Naive B cell (primary cell): ENCODE measurements at regions not wholly inside any gene's neighbourhood (a gene's known extent, or its start where the extent isn't known, plus 50 kb on each side); places are given as distances from the start of the nearest gene placed in this dataset.
A peak's percentile ranks its signal among the peaks of the same experiment; 100 is the strongest.

Experiments used
- ATAC-seq, 2 donors: fragments of 150-1000 bp; cut with Tn5 transposase; 2 replicates each; pipeline ENCODE4 v1.10.0; 2021; ENCODE audit warnings: low read depth in 2 of 2, mild to moderate bottlenecking in 2 of 2, moderate library complexity in 2 of 2
- DNase-seq: peaks from one replicate; pipeline ENCODE4 v3.0.0; 2022
- H3K27ac Mint-ChIP-seq, 6 donors: one replicate each; pipeline ENCODE4 v1.8.0; 2020 to 2022; ENCODE audit warnings: mild to moderate bottlenecking in 6 of 6, mixed read lengths in 6 of 6, moderate library complexity in 5 of 6, inconsistent platforms in 2 of 6
- H3K27me3 Mint-ChIP-seq, 3 donors: one replicate each; pipeline ENCODE4 v1.8.0; 2021 to 2022; ENCODE audit warnings: mixed read lengths in 3 of 3, mild to moderate bottlenecking in 1 of 3
- H3K36me3 Mint-ChIP-seq, 2 donors: one replicate each; pipeline ENCODE4 v1.8.0; 2020 to 2022; ENCODE audit warnings: mixed read lengths in 2 of 2, inconsistent platforms in 1 of 2, mild to moderate bottlenecking in 1 of 2
- H3K4me1 Mint-ChIP-seq, 3 donors: one replicate each; pipeline ENCODE4 v1.8.0; 2020 to 2022; ENCODE audit warnings: mixed read lengths in 3 of 3, inconsistent platforms in 1 of 3, mild to moderate bottlenecking in 1 of 3, moderate library complexity in 1 of 3
- H3K4me3 Mint-ChIP-seq, 8 donors: one replicate each; pipeline ENCODE4 v1.8.0; 2020 to 2022; ENCODE audit warnings: mild to moderate bottlenecking in 8 of 8, mixed read lengths in 8 of 8, moderate library complexity in 8 of 8, inconsistent platforms in 2 of 8
- H3K9me3 Mint-ChIP-seq, 7 donors: one replicate each; pipeline ENCODE4 v1.8.0; 2020 to 2022; ENCODE audit warnings: mixed read lengths in 7 of 7, mild to moderate bottlenecking in 5 of 7, inconsistent platforms in 2 of 7, moderate library complexity in 1 of 7

DNA sequence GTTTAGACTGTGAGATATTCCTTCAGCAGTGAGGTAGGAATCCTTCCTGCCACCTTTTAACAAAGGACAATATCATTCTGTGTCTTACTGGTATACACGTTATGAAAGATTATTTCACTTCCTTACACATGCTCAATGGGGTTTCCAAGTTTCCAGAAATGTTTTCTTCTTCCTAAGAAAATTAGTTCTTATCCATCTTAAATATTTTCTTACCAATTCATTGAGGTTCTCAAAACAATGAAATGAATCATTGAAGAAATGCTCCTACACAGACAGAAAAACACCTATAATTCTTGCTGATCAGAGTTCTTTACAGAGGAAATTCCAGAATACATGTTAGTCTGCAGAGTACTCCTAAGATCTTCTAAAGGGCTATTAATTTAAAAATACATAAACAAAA lies 51.4 kb upstream of the SEC61G start:
- no peak overlapping the region for H3K27ac Mint-ChIP-seq
- no peaks in the 10 kb centered on the region for H3K36me3 Mint-ChIP-seq
- H3K27me3 Mint-ChIP-seq, result peaks cover 0 to 7% (median 6%) of the 10 kb centered on the region in 3 donors
- peaks cover 0 to 22% (median 2%) of the 10 kb centered on the region in 7 donors for H3K9me3 Mint-ChIP-seq
- H3K4me3 Mint-ChIP-seq, result no peak overlapping the region
- H3K4me1 Mint-ChIP-seq, result no peaks in the 10 kb centered on the region
- ATAC-seq, result no peak
- no peak for DNase-seq

DNA sequence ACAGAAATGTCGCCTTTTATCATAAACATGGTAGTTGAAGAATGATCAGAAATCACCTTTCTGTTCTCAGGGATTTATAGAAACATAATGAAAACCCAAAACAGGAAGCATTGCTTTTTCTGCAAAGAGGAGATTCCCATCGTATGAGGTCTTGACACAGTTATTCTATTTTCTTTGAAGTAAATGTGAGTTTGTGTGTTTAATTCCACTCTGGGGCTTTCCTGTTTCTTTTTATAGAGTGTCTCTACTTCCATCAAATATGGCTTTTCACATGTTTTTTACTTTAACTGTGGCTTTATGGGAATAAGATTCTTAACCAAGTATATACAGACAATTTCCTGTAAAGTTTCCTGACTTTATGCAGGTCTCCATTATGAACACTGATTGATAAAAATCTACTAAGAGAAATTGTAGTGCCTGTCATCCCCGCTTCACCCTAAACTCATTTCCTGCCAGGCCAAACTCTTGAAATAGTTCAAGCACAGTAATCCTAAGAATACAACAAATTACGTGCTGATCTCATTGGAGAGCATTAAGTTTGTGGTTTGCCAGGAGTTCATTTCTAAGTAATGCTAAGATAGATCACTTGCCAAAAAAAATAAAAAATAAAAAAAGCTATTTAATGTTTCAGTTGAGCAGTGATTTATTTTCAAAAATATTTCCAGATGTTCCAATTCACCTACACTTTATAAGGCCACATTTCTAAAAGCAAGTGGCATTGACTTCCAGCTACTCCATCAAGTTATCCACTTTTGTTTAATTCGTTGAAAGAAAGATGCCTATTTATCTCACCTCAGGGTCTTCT lies 52.2 kb upstream of the SEC61G start:
- H3K36me3 Mint-ChIP-seq, result no peaks in the 10 kb centered on the region
- ATAC-seq (no peak), DNase-seq (no peak)
- no peaks in the 10 kb centered on the region for H3K4me1 Mint-ChIP-seq
- H3K27me3 Mint-ChIP-seq, result peaks cover 0 to 7% (median 6%) of the 10 kb centered on the region in 3 donors
- peaks cover 0 to 22% (median 2%) of the 10 kb centered on the region in 7 donors for H3K9me3 Mint-ChIP-seq
- H3K4me3 Mint-ChIP-seq, result no peak overlapping the region
- no peak overlapping the region for H3K27ac Mint-ChIP-seq

DNA sequence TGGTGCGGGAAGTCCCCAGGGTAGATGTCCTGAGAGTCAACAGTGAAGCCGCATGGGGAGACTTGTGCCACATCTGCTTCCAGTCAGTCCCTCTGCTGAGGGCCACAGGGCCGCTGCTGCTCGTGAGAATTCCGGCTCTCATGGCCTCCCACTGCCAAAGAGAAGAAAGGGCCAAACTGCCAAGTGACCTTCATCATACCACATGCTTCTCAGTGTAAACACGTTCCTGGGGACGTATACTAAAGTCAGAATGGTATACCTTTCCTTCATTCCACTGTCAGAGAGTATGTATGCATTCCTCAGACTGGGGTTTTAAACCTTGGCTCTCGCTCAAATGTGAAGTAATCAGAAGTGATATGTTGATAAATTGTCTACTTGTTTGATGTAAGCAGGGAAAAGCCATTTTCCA lies 52.8 kb upstream of the SEC61G start:
- Mint-ChIP-seq H3K4me3 (no peak overlapping the region), H3K27me3 (peaks cover 0 to 7% (median 6%) of the 10 kb centered on the region in 3 donors), H3K4me1 (no peaks in the 10 kb centered on the region), H3K36me3 (no peaks in the 10 kb centered on the region), H3K9me3 (peaks cover 0 to 22% (median 2%) of the 10 kb centered on the region in 7 donors), H3K27ac (no peak overlapping the region)
- no peak for ATAC-seq
- DNase-seq, result no peak

DNA sequence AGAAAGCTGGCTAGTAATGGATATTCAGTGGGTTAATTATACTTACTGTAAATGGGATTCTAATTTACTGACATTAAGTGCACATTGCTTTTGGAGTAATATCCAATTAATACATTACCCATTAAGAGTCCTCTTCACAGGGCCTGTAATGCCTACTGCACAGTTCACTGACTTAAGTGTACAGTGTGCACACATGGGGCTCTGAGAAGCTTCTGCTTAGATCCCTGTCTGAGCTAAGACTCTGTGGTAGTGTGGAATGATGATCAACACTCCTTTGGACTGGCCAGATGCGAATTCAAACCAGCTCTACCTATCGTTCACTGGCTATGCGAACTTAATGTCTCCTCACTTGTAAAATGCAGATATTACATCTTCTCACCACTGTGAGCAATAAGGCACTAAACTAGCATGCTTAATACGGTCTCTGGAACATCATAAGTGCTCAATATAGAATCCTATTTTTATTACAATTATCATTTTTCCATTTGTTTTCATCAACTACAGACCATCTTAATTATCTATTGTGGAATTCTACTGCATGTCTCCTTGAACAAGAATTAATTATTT lies 53.8 kb upstream of the SEC61G start:
- no peaks in the 10 kb centered on the region for H3K4me1 Mint-ChIP-seq
- H3K27ac Mint-ChIP-seq, result no peak overlapping the region
- peaks cover 0 to 11% (median 7%) of the 10 kb centered on the region in 3 donors for H3K27me3 Mint-ChIP-seq
- ATAC-seq (no peak), DNase-seq (no peak)
- no peak overlapping the region for H3K4me3 Mint-ChIP-seq
- H3K9me3 Mint-ChIP-seq, result peaks cover 0 to 20% (median 2%) of the 10 kb centered on the region in 7 donors
- H3K36me3 Mint-ChIP-seq, result no peaks in the 10 kb centered on the region

DNA sequence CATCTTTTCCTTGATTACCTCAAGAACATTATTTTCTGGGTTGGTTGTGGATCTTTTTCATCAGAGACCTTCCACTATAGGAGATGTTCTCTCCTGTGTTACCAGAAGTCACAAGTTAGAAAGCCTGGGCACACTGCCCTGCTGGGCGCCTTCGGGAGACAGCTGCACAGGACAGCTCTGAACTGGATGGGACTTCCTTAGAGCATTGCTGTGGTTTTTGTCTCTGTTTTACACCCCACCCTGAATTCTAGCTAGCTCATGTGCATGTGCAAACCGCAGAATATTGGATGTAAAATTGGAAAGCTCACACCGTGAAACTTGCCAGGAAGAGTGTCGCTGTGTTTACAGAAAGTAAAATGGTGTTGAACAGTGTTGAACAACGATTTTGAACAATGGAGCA lies 54.4 kb upstream of the SEC61G start:
- ATAC-seq (no peak), DNase-seq (no peak)
- Mint-ChIP-seq H3K4me3 (no peak overlapping the region), H3K27ac (no peak overlapping the region), H3K27me3 (peaks cover 0 to 11% (median 4%) of the 10 kb centered on the region in 3 donors), H3K36me3 (no peaks in the 10 kb centered on the region), H3K4me1 (no peaks in the 10 kb centered on the region), H3K9me3 (peaks cover 0 to 16% (median 2%) of the 10 kb centered on the region in 7 donors)

DNA sequence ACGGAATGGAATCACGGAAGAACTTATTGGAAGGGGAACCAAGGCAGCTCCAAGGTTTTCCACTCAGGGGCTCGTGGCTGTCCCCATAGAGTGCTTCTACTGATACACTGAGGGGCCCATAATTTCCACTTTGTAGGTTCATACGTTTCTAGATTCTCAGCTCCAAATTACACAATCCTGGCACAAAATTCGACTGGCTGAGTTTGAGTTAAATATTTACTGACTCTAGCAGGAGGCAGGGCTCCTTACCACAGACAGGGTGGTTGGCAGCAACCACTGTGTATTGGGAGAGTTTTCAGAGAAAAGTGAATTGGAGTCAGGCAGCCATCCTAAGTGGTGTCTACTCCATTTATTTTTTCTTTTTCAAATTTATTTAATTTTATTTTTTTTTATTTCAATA lies 55.4 kb upstream of the SEC61G start:
- ATAC-seq, result no peak
- no peaks in the 10 kb centered on the region for H3K4me1 Mint-ChIP-seq
- peaks cover 0 to 8% (median 2%) of the 10 kb centered on the region in 7 donors for H3K9me3 Mint-ChIP-seq
- H3K4me3 Mint-ChIP-seq, result no peak overlapping the region
- no peak overlapping the region for H3K27ac Mint-ChIP-seq
- no peaks in the 10 kb centered on the region for H3K36me3 Mint-ChIP-seq
- H3K27me3 Mint-ChIP-seq, result peaks cover 0 to 6% (median 4%) of the 10 kb centered on the region in 3 donors
- no peak for DNase-seq

DNA sequence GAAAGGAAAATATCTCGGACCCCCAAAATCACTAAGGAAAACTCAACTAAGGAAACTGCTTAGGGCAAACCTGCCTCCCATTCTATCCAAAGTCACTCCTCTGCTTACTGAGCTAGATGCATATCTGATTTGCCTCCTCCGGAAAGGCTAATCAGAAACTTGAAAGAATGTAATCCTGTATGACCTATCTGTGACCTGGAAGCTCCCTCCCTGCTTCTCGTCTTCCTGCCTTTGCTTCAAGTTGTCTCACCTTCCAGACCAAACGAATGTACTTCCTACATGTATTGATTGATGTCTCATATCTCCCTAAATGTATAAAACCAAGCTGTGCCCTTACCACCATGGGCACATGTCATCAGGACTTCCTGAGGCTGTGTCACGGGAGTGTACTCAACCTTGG lies 58.1 kb upstream of the SEC61G start:
- no peak overlapping the region for H3K27ac Mint-ChIP-seq
- H3K4me3 Mint-ChIP-seq, result peak overlapping the region in 1 of 8 donors; percentile 3
- H3K9me3 Mint-ChIP-seq, result peaks cover 0 to 5% (median 0%) of the 10 kb centered on the region in 7 donors
- ATAC-seq, result no peak
- H3K4me1 Mint-ChIP-seq, result no peaks in the 10 kb centered on the region
- DNase-seq, result no peak
- H3K36me3 Mint-ChIP-seq, result no peaks in the 10 kb centered on the region
- peaks cover 0 to 8% (median 5%) of the 10 kb centered on the region in 3 donors for H3K27me3 Mint-ChIP-seq

DNA sequence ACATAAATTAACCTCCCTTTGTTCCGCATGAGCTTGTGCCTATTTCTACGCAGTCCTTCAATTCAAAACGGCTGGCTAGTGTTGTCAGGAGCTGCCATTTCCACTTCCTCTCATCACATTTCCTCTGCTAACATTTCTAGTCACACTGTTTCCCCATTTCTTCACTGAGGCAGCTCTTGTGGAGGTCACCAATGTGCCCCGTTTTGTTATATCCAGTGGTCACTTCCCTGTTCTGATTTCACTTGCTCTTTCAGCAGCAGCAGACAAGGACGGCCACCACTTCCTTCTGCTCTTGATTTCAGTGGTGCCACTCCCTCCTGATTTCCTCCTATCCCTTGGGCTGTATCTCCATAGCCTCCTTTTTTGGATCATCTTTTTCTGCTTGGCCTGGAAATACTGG lies 64.8 kb upstream of the SEC61G start:
- H3K9me3 Mint-ChIP-seq, result peaks cover 3 to 18% (median 8%) of the 10 kb centered on the region in 7 donors
- no peak overlapping the region for H3K27ac Mint-ChIP-seq
- no peak for DNase-seq
- H3K4me1 Mint-ChIP-seq, result no peaks in the 10 kb centered on the region
- ATAC-seq, result no peak
- H3K36me3 Mint-ChIP-seq, result no peaks in the 10 kb centered on the region
- H3K4me3 Mint-ChIP-seq, result no peak overlapping the region
- H3K27me3 Mint-ChIP-seq, result peaks cover 11 to 14% (median 13%) of the 10 kb centered on the region in 3 donors

DNA sequence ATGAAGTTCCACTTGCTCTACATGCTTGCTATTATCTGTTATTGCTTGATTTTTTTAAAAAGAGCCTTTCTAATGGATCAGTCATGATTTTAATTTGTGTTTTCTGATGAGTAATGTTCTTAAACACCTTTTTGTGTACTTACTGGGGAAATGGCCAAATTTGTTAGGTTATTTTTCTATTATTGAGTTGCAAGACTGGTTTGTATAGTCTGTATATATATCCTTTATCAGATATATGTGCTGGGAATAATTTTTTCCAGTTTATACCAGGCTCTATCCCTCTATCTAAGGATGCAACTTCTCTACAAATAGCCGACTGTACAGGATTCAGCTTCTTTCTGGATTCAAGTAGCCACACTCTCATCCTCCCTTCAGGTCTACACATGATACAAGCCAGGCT lies 65.6 kb upstream of the SEC61G start:
- Mint-ChIP-seq H3K27me3 (peaks cover 10 to 14% (median 13%) of the 10 kb centered on the region in 3 donors), H3K27ac (no peak overlapping the region), H3K36me3 (no peaks in the 10 kb centered on the region), H3K9me3 (peaks cover 3 to 23% (median 10%) of the 10 kb centered on the region in 7 donors), H3K4me1 (no peaks in the 10 kb centered on the region), H3K4me3 (no peak overlapping the region)
- DNase-seq, result no peak
- no peak for ATAC-seq

DNA sequence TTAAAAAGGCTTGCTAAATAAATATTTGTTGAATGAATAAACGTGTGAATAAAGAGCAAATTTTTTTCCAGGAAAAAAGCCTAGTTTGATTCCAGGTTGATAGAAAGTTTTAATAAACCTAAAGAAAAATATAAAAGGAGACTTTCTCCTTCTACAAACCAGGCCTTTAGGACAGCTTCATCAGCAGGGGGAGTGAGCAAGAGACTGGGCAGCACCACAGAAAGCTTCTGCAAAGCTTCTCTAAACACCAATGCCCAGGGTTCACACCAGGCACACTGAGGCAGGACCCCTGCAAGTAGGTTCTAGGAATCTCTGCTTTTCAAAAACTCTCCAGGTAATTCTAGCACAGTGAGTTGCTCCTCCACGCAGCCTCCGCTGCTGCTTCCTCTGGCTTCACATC lies 66.4 kb upstream of the SEC61G start:
- peaks cover 3 to 23% (median 13%) of the 10 kb centered on the region in 7 donors for H3K9me3 Mint-ChIP-seq
- H3K36me3 Mint-ChIP-seq, result no peaks in the 10 kb centered on the region
- no peak overlapping the region for H3K4me3 Mint-ChIP-seq
- DNase-seq, result no peak
- no peaks in the 10 kb centered on the region for H3K4me1 Mint-ChIP-seq
- no peak overlapping the region for H3K27ac Mint-ChIP-seq
- no peak for ATAC-seq
- peaks cover 6 to 14% (median 13%) of the 10 kb centered on the region in 3 donors for H3K27me3 Mint-ChIP-seq

DNA sequence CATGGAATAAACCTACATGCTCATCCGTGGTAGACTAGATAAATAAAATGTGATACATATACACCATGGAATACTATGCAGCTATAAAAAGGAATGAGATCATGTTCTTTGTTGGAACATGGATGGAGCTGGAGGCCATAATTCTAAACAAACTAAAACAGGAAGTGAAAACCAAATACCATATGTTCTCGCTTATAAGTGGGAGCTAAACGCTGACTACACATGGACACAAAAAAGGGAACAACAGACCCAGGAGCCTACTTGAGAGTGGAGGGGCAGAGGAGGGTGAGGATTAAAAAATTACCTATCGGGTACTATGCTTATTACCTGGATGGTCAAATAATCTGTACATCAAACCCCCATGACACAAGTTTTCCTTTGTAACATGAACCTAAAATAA lies 68.7 kb upstream of the SEC61G start:
- DNase-seq, result no peak
- H3K9me3 Mint-ChIP-seq, result peaks cover 3 to 28% (median 13%) of the 10 kb centered on the region in 7 donors
- H3K36me3 Mint-ChIP-seq, result no peaks in the 10 kb centered on the region
- H3K27ac Mint-ChIP-seq, result no peak overlapping the region
- no peaks in the 10 kb centered on the region for H3K4me1 Mint-ChIP-seq
- H3K27me3 Mint-ChIP-seq, result peaks cover 6 to 14% (median 13%) of the 10 kb centered on the region in 3 donors
- ATAC-seq, result no peak
- H3K4me3 Mint-ChIP-seq, result no peak overlapping the region

DNA sequence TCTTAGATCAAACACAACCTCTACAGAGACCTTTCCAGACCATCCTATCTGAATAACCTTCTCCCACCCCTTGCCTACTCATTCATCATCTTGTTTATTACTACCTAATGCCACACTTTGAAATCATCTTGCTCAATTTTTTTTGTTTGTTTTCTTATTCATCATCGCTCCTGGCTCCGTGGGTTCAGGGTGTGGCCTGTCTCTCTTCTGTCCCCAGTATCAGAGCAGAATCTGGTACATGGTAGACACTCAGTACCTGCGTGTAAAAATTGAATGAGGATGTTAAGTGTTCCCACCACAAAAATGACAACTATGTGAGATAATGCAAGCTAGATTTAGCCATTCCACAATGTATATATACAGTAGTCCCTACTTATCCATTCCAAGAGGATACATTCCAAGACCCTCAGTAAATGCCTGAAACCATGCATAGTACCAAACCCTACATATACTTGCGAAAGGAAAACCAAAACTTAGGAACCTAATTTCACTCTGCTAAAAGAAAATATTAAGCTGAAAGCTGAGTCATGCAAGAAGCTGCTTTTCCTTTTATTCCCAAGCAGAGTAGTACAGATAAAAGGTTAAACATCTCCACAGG lies 72.1 kb upstream of the SEC61G start:
- ATAC-seq, result no peak
- DNase-seq, result no peak
- H3K4me3 Mint-ChIP-seq, result no peak overlapping the region
- H3K27me3 Mint-ChIP-seq, result no peaks in the 10 kb centered on the region
- no peak overlapping the region for H3K27ac Mint-ChIP-seq
- H3K9me3 Mint-ChIP-seq, result peaks cover 3 to 28% (median 15%) of the 10 kb centered on the region in 7 donors
- H3K36me3 Mint-ChIP-seq, result no peaks in the 10 kb centered on the region
- H3K4me1 Mint-ChIP-seq, result no peaks in the 10 kb centered on the region

DNA sequence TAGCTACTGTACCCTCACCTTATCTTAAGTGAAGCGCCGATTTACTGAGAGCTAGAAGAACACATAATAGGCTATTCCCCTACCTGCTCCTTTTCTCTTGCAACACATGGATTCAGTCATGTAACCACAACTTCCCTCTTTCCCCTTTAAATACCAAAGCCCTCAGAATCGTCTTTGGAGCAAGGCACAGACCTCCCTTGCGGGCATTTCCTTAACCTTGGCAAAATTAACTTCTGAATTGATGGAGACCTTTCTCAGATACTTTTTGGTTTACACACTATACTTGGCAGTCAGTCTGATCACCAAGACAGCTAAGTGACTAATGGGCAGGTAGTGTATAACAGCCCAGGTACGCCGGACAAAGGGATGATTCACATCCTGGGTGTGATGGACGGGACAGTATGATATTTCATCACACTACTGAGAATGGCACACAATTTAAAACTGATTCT lies 72.7 kb upstream of the SEC61G start:
- ATAC-seq, result no peak

More for the DNA sequence above, 72.7 kb upstream of the SEC61G start:
- DNase-seq, result no peak
- H3K4me3 Mint-ChIP-seq, result no peak overlapping the region
- no peaks in the 10 kb centered on the region for H3K27me3 Mint-ChIP-seq
- no peaks in the 10 kb centered on the region for H3K4me1 Mint-ChIP-seq
- no peaks in the 10 kb centered on the region for H3K36me3 Mint-ChIP-seq
- no peak overlapping the region for H3K27ac Mint-ChIP-seq
- H3K9me3 Mint-ChIP-seq, result peaks cover 3 to 27% (median 15%) of the 10 kb centered on the region in 7 donors
